ENCODE measurements at regions not wholly inside any gene's neighbourhood (a gene's known extent, or its start where the extent isn't known, plus 50 kb on each side); places are given as distances from the start of the nearest gene placed in this dataset.

DNA sequence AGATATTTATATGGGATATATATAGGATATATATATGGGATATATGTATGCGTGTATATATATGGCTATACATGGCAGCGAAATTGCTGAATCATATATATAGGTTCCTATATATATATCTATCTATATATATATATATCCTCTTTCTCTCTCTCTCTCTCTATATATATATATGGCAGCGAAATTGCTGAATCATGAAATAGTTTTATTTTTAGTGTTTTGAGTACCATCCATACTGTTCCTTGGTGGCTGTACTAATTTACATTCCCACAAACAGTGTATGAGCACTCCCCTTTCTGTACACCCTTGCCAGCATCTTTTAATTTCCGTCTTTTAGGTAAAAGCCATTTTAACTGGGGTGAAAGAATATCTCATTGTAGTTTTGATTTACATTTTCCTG is 397.6 kb upstream of the LINC00305 start:
- intact Hi-C loops (cut with micrococcal nuclease; ENCODE audit: unreplicated experiment) = no loop called here
- CTCF ChIA-PET (ENCODE audit: unreplicated experiment) = no interaction called here
- no peak for DNase-seq (ENCODE audit: low spot score)

GRCh38 chr18:64539847-64540246 is 391.0 kb upstream of the LINC00305 start:
- BruUV-seq (replicated peaks) = no TSS peak
- intact Hi-C loops (cut with micrococcal nuclease; ENCODE audit: unreplicated experiment) = no loop called here
- no peaks in the 10 kb centered on the region for H3K9me3 ChIP-seq (ENCODE audit: low read length)
- H3K4me1 ChIP-seq (ENCODE audit: insufficient read depth, low read length, poor library complexity, severe bottlenecking) = no peaks in the 10 kb centered on the region
- H3K36me3 ChIP-seq (ENCODE audit: insufficient read depth, low read length) = no peaks in the 10 kb centered on the region
- no peak for TF ChIP-seq EZH2phosphoT487 (IDR thresholded peaks at IDR 0.05; ENCODE audit: borderline replicate concordance, low read depth, low read length)
- TF ChIP-seq, protein P1, sequence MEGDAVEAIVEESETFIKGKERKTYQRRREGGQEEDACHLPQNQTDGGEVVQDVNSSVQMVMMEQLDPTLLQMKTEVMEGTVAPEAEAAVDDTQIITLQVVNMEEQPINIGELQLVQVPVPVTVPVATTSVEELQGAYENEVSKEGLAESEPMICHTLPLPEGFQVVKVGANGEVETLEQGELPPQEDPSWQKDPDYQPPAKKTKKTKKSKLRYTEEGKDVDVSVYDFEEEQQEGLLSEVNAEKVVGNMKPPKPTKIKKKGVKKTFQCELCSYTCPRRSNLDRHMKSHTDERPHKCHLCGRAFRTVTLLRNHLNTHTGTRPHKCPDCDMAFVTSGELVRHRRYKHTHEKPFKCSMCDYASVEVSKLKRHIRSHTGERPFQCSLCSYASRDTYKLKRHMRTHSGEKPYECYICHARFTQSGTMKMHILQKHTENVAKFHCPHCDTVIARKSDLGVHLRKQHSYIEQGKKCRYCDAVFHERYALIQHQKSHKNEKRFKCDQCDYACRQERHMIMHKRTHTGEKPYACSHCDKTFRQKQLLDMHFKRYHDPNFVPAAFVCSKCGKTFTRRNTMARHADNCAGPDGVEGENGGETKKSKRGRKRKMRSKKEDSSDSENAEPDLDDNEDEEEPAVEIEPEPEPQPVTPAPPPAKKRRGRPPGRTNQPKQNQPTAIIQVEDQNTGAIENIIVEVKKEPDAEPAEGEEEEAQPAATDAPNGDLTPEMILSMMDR (conservative IDR thresholded peaks at IDR 0.05; ENCODE audit: low read length) = no peak
- no peaks in the 10 kb centered on the region for H3K9me2 ChIP-seq (ENCODE audit: insufficient read depth, low read length)
- no peak overlapping the region for H2AFZ ChIP-seq (ENCODE audit: low read length)
- no peak overlapping the region for H3K27ac ChIP-seq (ENCODE audit: low read depth, low read length, poor library complexity, severe bottlenecking)
- CTCF ChIA-PET (ENCODE audit: unreplicated experiment) = no interaction called here
- H4K20me1 ChIP-seq (ENCODE audit: insufficient read depth, low read length) = no peaks in the 10 kb centered on the region
- H3K4me3 ChIP-seq (ENCODE audit: low read depth, low read length, poor library complexity, severe bottlenecking) = no peak overlapping the region
- H3K79me2 ChIP-seq (ENCODE audit: insufficient read depth, low read depth, low read length) = no peaks in the 10 kb centered on the region
- no peak overlapping the region for H3K4me2 ChIP-seq (ENCODE audit: low read length)
- DNase-seq (ENCODE audit: low spot score) = no peak
- POLR2A ChIA-PET = no interaction called here

More for the DNA sequence above, 397.6 kb upstream of the LINC00305 start:
- no peak overlapping the region for H3K27ac ChIP-seq (ENCODE audit: low read depth, low read length, poor library complexity, severe bottlenecking)
- H3K4me3 ChIP-seq (ENCODE audit: low read depth, low read length, poor library complexity, severe bottlenecking) = no peak overlapping the region
- no peak overlapping the region for H2AFZ ChIP-seq (ENCODE audit: low read length)
- no peak overlapping the region for H3K4me2 ChIP-seq (ENCODE audit: low read length)
- no peaks in the 10 kb centered on the region for H3K79me2 ChIP-seq (ENCODE audit: insufficient read depth, low read depth, low read length)
- H3K9me3 ChIP-seq (ENCODE audit: low read length) = no peaks in the 10 kb centered on the region
- TF ChIP-seq EZH2phosphoT487 (IDR thresholded peaks at IDR 0.05; ENCODE audit: borderline replicate concordance, low read depth, low read length) = no peak
- TF ChIP-seq, protein P1 (conservative IDR thresholded peaks at IDR 0.05; ENCODE audit: low read length) = no peak
- BruUV-seq (replicated peaks) = no TSS peak
- POLR2A ChIA-PET = no interaction called here
- H4K20me1 ChIP-seq (ENCODE audit: insufficient read depth, low read length) = no peaks in the 10 kb centered on the region
- no peaks in the 10 kb centered on the region for H3K9me2 ChIP-seq (ENCODE audit: insufficient read depth, low read length)
- no peaks in the 10 kb centered on the region for H3K36me3 ChIP-seq (ENCODE audit: insufficient read depth, low read length)
- no peaks in the 10 kb centered on the region for H3K4me1 ChIP-seq (ENCODE audit: insufficient read depth, low read length, poor library complexity, severe bottlenecking)

- no peak overlapping the region for H3K4me2 ChIP-seq (ENCODE audit: low read length)
- no TSS peak for BruUV-seq (replicated peaks)
Observed at GRCh38 chr18:64528646-64529045, 379.8 kb upstream of the LINC00305 start.

More at GRCh38 chr18:64528646-64529045, 379.8 kb upstream of the LINC00305 start:
- Histone ChIP-seq H3K4me3 (ENCODE audit: low read depth, low read length, poor library complexity, severe bottlenecking) (no peak overlapping the region), H2AFZ (ENCODE audit: low read length) (no peak overlapping the region), H3K9me2 (ENCODE audit: insufficient read depth, low read length) (no peaks in the 10 kb centered on the region), H3K27ac (ENCODE audit: low read depth, low read length, poor library complexity, severe bottlenecking) (no peak overlapping the region), H4K20me1 (ENCODE audit: insufficient read depth, low read length) (no peaks in the 10 kb centered on the region), H3K4me1 (ENCODE audit: insufficient read depth, low read length, poor library complexity, severe bottlenecking) (no peaks in the 10 kb centered on the region), H3K36me3 (ENCODE audit: insufficient read depth, low read length) (no peaks in the 10 kb centered on the region), H3K79me2 (ENCODE audit: insufficient read depth, low read depth, low read length) (no peaks in the 10 kb centered on the region), H3K9me3 (ENCODE audit: low read length) (no peaks in the 10 kb centered on the region)
- intact Hi-C loops (cut with micrococcal nuclease; ENCODE audit: unreplicated experiment) = no loop called here
- POLR2A ChIA-PET = no interaction called here
- DNase-seq (ENCODE audit: low spot score) = no peak
- TF ChIP-seq EZH2phosphoT487 (IDR thresholded peaks at IDR 0.05; ENCODE audit: borderline replicate concordance, low read depth, low read length) = no peak
- TF ChIP-seq, protein P1 (conservative IDR thresholded peaks at IDR 0.05; ENCODE audit: low read length) = no peak
- CTCF ChIA-PET (ENCODE audit: unreplicated experiment) = no interaction called here
